Memory B cell (primary cell): ENCODE measurements at regions not wholly inside any gene's neighbourhood (a gene's known extent, or its start where the extent isn't known, plus 50 kb on each side); places are given as distances from the start of the nearest gene placed in this dataset.
A peak's percentile ranks its signal among the peaks of the same experiment; 100 is the strongest.

Experiments
- ATAC-seq: fragments of 150-1000 bp; cut with Tn5 transposase; 2 replicates; pipeline ENCODE4 v1.10.0; 2021; ENCODE audit warnings: low read depth, mild to moderate bottlenecking, moderate library complexity
- DNase-seq, 2 donors: peaks; one replicate each; pipeline ENCODE4 v3.0.0; 2022; ENCODE audit warnings: low spot score in 2 of 2
- H3K27ac Mint-ChIP-seq: one replicate; pipeline ENCODE4 v1.8.0; 2022; ENCODE audit warnings: mild to moderate bottlenecking, moderate library complexity, mixed read lengths
- H3K27me3 Mint-ChIP-seq: one replicate; pipeline ENCODE4 v1.8.0; 2022; ENCODE audit warnings: mixed read lengths
- H3K36me3 Mint-ChIP-seq: one replicate; pipeline ENCODE4 v1.8.0; 2022; ENCODE audit warnings: mild to moderate bottlenecking, mixed read lengths
- H3K4me1 Mint-ChIP-seq: one replicate; pipeline ENCODE4 v1.8.0; 2022; ENCODE audit warnings: mixed read lengths
- H3K4me3 Mint-ChIP-seq: one replicate; pipeline ENCODE4 v1.8.0; 2022; ENCODE audit warnings: mild to moderate bottlenecking, moderate library complexity, mixed read lengths
- H3K9me3 Mint-ChIP-seq: one replicate; pipeline ENCODE4 v1.8.0; 2022; ENCODE audit warnings: mixed read lengths

- DNase-seq (no peak), ATAC-seq (no peak)
- H3K4me1 Mint-ChIP-seq, result peaks cover 2% of the 10 kb centered on the region
- peaks cover 22% of the 10 kb centered on the region for H3K27me3 Mint-ChIP-seq
- no peaks in the 10 kb centered on the region for H3K36me3 Mint-ChIP-seq
- no peak overlapping the region for H3K27ac Mint-ChIP-seq
- no peaks in the 10 kb centered on the region for H3K9me3 Mint-ChIP-seq
- H3K4me3 Mint-ChIP-seq, result no peak overlapping the region
These were observed 280.7 kb downstream of the BCOR start for GRCh38 chrX:39816871-39817731.

- ATAC-seq, result no peak
- Mint-ChIP-seq H3K4me3 (no peak overlapping the region), H3K27ac (no peak overlapping the region), H3K4me1 (peaks cover 2% of the 10 kb centered on the region), H3K36me3 (no peaks in the 10 kb centered on the region), H3K27me3 (peaks cover 24% of the 10 kb centered on the region), H3K9me3 (no peaks in the 10 kb centered on the region)
- no peak for DNase-seq
These were observed 279.8 kb downstream of the BCOR start for GRCh38 chrX:39817754-39818470.

- Mint-ChIP-seq H3K9me3 (no peaks in the 10 kb centered on the region), H3K4me1 (peaks cover 3% of the 10 kb centered on the region), H3K36me3 (no peaks in the 10 kb centered on the region), H3K27ac (no peak overlapping the region), H3K27me3 (peaks cover 23% of the 10 kb centered on the region), H3K4me3 (no peak overlapping the region)
- DNase-seq (no peak), ATAC-seq (no peak)
These were observed 279.0 kb downstream of the BCOR start for GRCh38 chrX:39818750-39819149.

GRCh38 chrX:39819921-39820849 is 277.6 kb downstream of the BCOR start:
- Mint-ChIP-seq H3K4me1 (peaks cover 6% of the 10 kb centered on the region), H3K9me3 (peaks cover 2% of the 10 kb centered on the region), H3K27me3 (peaks cover 30% of the 10 kb centered on the region), H3K4me3 (peak overlapping the region; percentile 55), H3K36me3 (no peaks in the 10 kb centered on the region), H3K27ac (no peak overlapping the region)
- ATAC-seq (no peak), DNase-seq (no peak)

GRCh38 chrX:39820938-39821708 is 276.6 kb downstream of the BCOR start:
- Mint-ChIP-seq H3K36me3 (no peaks in the 10 kb centered on the region), H3K9me3 (peaks cover 2% of the 10 kb centered on the region), H3K27ac (no peak overlapping the region), H3K27me3 (peaks cover 33% of the 10 kb centered on the region), H3K4me3 (peak overlapping the region; percentile 55), H3K4me1 (peaks cover 9% of the 10 kb centered on the region)
- no peak for DNase-seq
- ATAC-seq, result no peak

- Mint-ChIP-seq H3K4me1 (peaks cover 9% of the 10 kb centered on the region), H3K36me3 (no peaks in the 10 kb centered on the region), H3K27ac (no peak overlapping the region), H3K9me3 (peaks cover 2% of the 10 kb centered on the region), H3K27me3 (peaks cover 33% of the 10 kb centered on the region), H3K4me3 (peak overlapping the region; percentile 49)
- DNase-seq, result no peak
- no peak for ATAC-seq
These were observed 276.1 kb downstream of the BCOR start for GRCh38 chrX:39821709-39822095.

- peak overlapping the region; percentile 34 for H3K4me3 Mint-ChIP-seq
These were observed 275.5 kb downstream of the BCOR start for GRCh38 chrX:39822133-39822748.

GRCh38 chrX:39823424-39823823 is 274.3 kb downstream of the BCOR start:
- Mint-ChIP-seq H3K9me3 (peaks cover 2% of the 10 kb centered on the region), H3K36me3 (no peaks in the 10 kb centered on the region), H3K4me3 (no peak overlapping the region), H3K27me3 (peaks cover 30% of the 10 kb centered on the region), H3K4me1 (peaks cover 17% of the 10 kb centered on the region), H3K27ac (no peak overlapping the region)
- no peak for ATAC-seq
- no peak for DNase-seq

More at GRCh38 chrX:39822133-39822748, 275.5 kb downstream of the BCOR start:
- Mint-ChIP-seq H3K9me3 (peaks cover 2% of the 10 kb centered on the region), H3K36me3 (no peaks in the 10 kb centered on the region), H3K27me3 (peaks cover 35% of the 10 kb centered on the region), H3K4me1 (peaks cover 10% of the 10 kb centered on the region), H3K27ac (no peak overlapping the region)
- ATAC-seq (no peak), DNase-seq (no peak)

- Mint-ChIP-seq H3K36me3 (no peaks in the 10 kb centered on the region), H3K4me1 (peaks cover 17% of the 10 kb centered on the region), H3K9me3 (peaks cover 2% of the 10 kb centered on the region), H3K27me3 (peaks cover 29% of the 10 kb centered on the region), H3K27ac (no peak overlapping the region), H3K4me3 (no peak overlapping the region)
- no peak for ATAC-seq
- no peak for DNase-seq
These were observed 273.9 kb downstream of the BCOR start for GRCh38 chrX:39823854-39824253.

- peaks cover 2% of the 10 kb centered on the region for H3K9me3 Mint-ChIP-seq
- H3K4me1 Mint-ChIP-seq, result peaks cover 20% of the 10 kb centered on the region
- no peak overlapping the region for H3K4me3 Mint-ChIP-seq
- no peaks in the 10 kb centered on the region for H3K36me3 Mint-ChIP-seq
- H3K27me3 Mint-ChIP-seq, result peaks cover 27% of the 10 kb centered on the region
- ATAC-seq (no peak), DNase-seq (no peak)
- H3K27ac Mint-ChIP-seq, result peak overlapping the region; percentile 24
These were observed 270.8 kb downstream of the BCOR start for GRCh38 chrX:39826813-39827543.

- Mint-ChIP-seq H3K9me3 (peaks cover 2% of the 10 kb centered on the region), H3K27ac (no peak overlapping the region), H3K4me3 (peak overlapping the region; percentile 12), H3K4me1 (peaks cover 20% of the 10 kb centered on the region), H3K36me3 (no peaks in the 10 kb centered on the region), H3K27me3 (peaks cover 23% of the 10 kb centered on the region)
- peak; percentile 100 for ATAC-seq
- peak; percentile 52 to 69 for DNase-seq
These were observed 269.8 kb downstream of the BCOR start for GRCh38 chrX:39827951-39828350.

GRCh38 chrX:39828971-39829370 is 268.8 kb downstream of the BCOR start:
- H3K4me1 Mint-ChIP-seq, result peaks cover 17% of the 10 kb centered on the region
- H3K27ac Mint-ChIP-seq, result no peak overlapping the region
- no peak for DNase-seq
- no peak for ATAC-seq
- H3K27me3 Mint-ChIP-seq, result peaks cover 19% of the 10 kb centered on the region
- H3K36me3 Mint-ChIP-seq, result no peaks in the 10 kb centered on the region
- no peak overlapping the region for H3K4me3 Mint-ChIP-seq
- H3K9me3 Mint-ChIP-seq, result peaks cover 2% of the 10 kb centered on the region
